Panc1 (cell line): ENCODE measurements at regions not wholly inside any gene's neighbourhood (a gene's known extent, or its start where the extent isn't known, plus 50 kb on each side); places are given as distances from the start of the nearest gene placed in this dataset.

Experiments used
- POLR2AphosphoS5 ChIP-seq: IDR thresholded peaks from 2 replicates; pipeline ENCODE4 v1.6.1; 2012; ENCODE audit warnings: mild to moderate bottlenecking, low read depth, low read length, moderate library complexity
- SIN3A ChIP-seq: IDR thresholded peaks from 2 replicates; pipeline ENCODE4 v1.6.1; 2012; ENCODE audit warnings: low read depth, mild to moderate bottlenecking, low read length, moderate library complexity, borderline replicate concordance; ENCODE audit not compliant: insufficient read depth
- TF ChIP-seq, protein P1 (sequence below): fragments of 450-650 bp; IDR thresholded peaks from 2 replicates; pipeline ENCODE4 v1.5.1; 2017; ENCODE audit warnings: mild to moderate bottlenecking
- TF ChIP-seq, protein P2 (sequence below), 2 experiments: IDR thresholded peaks; 2 replicates each; pipeline ENCODE4 v1.6.1; 2011 to 2012; ENCODE audit warnings: low read depth in 2 of 2, control low read depth in 1 of 2, low read length in 1 of 2, mild to moderate bottlenecking in 1 of 2, moderate library complexity in 1 of 2; ENCODE audit not compliant: insufficient read depth in 1 of 2

DNA sequence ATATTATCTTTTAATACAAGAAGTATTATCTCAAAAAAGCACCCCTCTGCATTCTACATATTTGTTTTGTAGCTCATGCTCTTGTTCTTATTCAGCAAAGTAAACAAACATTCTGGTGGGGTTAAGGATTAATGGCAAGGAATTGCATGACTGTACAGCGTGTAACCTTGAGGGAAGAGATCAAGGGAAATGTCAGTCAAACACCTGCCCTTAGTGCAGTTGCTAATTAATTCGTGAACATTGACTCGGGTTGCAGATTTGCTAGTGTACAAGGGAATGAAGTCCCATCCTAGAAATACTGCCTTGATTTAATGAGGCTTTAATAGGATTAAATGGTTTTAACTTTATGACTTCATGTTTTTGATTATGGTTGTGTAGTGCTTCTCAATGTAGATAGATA, 1758.1 kb downstream of the MAT2B start:
- TF ChIP-seq SIN3A, result no peak
- TF ChIP-seq, protein P1, sequence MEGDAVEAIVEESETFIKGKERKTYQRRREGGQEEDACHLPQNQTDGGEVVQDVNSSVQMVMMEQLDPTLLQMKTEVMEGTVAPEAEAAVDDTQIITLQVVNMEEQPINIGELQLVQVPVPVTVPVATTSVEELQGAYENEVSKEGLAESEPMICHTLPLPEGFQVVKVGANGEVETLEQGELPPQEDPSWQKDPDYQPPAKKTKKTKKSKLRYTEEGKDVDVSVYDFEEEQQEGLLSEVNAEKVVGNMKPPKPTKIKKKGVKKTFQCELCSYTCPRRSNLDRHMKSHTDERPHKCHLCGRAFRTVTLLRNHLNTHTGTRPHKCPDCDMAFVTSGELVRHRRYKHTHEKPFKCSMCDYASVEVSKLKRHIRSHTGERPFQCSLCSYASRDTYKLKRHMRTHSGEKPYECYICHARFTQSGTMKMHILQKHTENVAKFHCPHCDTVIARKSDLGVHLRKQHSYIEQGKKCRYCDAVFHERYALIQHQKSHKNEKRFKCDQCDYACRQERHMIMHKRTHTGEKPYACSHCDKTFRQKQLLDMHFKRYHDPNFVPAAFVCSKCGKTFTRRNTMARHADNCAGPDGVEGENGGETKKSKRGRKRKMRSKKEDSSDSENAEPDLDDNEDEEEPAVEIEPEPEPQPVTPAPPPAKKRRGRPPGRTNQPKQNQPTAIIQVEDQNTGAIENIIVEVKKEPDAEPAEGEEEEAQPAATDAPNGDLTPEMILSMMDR, result no peak
- TF ChIP-seq, protein P2, sequence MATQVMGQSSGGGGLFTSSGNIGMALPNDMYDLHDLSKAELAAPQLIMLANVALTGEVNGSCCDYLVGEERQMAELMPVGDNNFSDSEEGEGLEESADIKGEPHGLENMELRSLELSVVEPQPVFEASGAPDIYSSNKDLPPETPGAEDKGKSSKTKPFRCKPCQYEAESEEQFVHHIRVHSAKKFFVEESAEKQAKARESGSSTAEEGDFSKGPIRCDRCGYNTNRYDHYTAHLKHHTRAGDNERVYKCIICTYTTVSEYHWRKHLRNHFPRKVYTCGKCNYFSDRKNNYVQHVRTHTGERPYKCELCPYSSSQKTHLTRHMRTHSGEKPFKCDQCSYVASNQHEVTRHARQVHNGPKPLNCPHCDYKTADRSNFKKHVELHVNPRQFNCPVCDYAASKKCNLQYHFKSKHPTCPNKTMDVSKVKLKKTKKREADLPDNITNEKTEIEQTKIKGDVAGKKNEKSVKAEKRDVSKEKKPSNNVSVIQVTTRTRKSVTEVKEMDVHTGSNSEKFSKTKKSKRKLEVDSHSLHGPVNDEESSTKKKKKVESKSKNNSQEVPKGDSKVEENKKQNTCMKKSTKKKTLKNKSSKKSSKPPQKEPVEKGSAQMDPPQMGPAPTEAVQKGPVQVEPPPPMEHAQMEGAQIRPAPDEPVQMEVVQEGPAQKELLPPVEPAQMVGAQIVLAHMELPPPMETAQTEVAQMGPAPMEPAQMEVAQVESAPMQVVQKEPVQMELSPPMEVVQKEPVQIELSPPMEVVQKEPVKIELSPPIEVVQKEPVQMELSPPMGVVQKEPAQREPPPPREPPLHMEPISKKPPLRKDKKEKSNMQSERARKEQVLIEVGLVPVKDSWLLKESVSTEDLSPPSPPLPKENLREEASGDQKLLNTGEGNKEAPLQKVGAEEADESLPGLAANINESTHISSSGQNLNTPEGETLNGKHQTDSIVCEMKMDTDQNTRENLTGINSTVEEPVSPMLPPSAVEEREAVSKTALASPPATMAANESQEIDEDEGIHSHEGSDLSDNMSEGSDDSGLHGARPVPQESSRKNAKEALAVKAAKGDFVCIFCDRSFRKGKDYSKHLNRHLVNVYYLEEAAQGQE (IDR thresholded peaks at IDR 0.05; ENCODE audit: insufficient read depth in 1 of 2, low read depth in 2 of 2, low read length in 1 of 2), result no peak
- TF ChIP-seq POLR2AphosphoS5, result no peak
